ENCODE measurements at regions not wholly inside any gene's neighbourhood (a gene's known extent, or its start where the extent isn't known, plus 50 kb on each side); places are given as distances from the start of the nearest gene placed in this dataset.

DNA sequence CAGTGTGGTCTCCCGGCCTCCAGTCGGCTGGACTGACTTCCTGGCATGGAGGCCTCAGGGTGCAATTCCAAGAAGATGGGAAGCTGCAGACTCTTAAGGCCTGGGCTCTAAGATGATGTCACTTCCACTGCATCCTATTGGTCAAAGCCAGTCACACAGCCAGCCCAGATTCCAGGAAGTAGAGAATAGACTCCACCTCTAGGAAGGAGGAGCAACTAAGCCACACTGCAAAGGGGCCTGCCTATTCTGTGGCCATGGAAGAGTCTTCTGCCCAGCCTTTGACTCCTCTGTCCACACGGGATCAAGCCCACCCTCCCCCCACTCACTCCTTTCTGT, 103.9 kb upstream of the RFLNA start:
- POLR2A ChIA-PET (ENCODE audit: partially characterized antibody) = interaction anchor here (1.0 kb wide), 1 partner anchor 9 kb away, joined by 3 read pairs; no protein-coding TSS in a partner anchor

More for the DNA sequence above, 103.9 kb upstream of the RFLNA start:
- H4K5ac ChIP-seq (ENCODE audit: insufficient read length, low read depth, low read length) = no peak overlapping the region
- H2AFZ ChIP-seq (ENCODE audit: low read length) = no peak overlapping the region
- no peaks in the 10 kb centered on the region for H3K79me2 ChIP-seq (ENCODE audit: control insufficient read depth in 1 of 2, insufficient read depth in 2 of 2, low read length in 2 of 2)
- DNase-seq (ENCODE audit: low read depth in 1 of 2, low spot score in 2 of 2) (no peak), FAIRE-seq (no peak)
- no peak overlapping the region for H3K18ac ChIP-seq (ENCODE audit: extremely low read depth, low read length)
- H4K20me1 ChIP-seq (replicated peaks in 1 of 2; ENCODE audit: control insufficient read depth in 1 of 2, insufficient read depth in 2 of 2, low read length in 2 of 2) = no peaks in the 10 kb centered on the region
- H3K4me2 ChIP-seq (ENCODE audit: insufficient read depth in 1 of 2, low read depth in 2 of 2, low read length in 2 of 2) = no peak overlapping the region
- H2BK120ac ChIP-seq (replicated peaks; ENCODE audit: low read depth, low read length) = no peak overlapping the region
- H3K36me3 ChIP-seq (ENCODE audit: control insufficient read depth in 2 of 4, insufficient read depth in 4 of 4, low read length in 3 of 4) = no peaks in the 10 kb centered on the region
- H3K14ac ChIP-seq (ENCODE audit: insufficient read length) = no peak overlapping the region
- no peak overlapping the region for H4K8ac ChIP-seq (ENCODE audit: extremely low read depth, insufficient read depth, low read length)
- H3K27me3 ChIP-seq (replicated peaks in 1 of 4; ENCODE audit: control insufficient read depth in 3 of 4, extremely low read depth in 1 of 4, insufficient read depth in 3 of 4, low read length in 3 of 4) = no peaks in the 10 kb centered on the region; a peak in 1 of 7 replicates
- no peak overlapping the region for H3K9ac ChIP-seq (replicated peaks in 1 of 4; ENCODE audit: extremely low read depth in 1 of 4, low read depth in 3 of 4, low read length in 3 of 4)
- H3K9me3 ChIP-seq (ENCODE audit: insufficient read depth in 2 of 2, low read depth in 1 of 2, low read length in 1 of 2) = peaks cover 0 to 3% of the 10 kb centered on the region in 2 experiments; a peak in 1 of 4 replicates
- no peak overlapping the region for H2BK12ac ChIP-seq (ENCODE audit: low read depth, low read length)
- no peak overlapping the region for H2AK5ac ChIP-seq (ENCODE audit: low read depth, low read length)
- no peaks in the 10 kb centered on the region for H3K79me1 ChIP-seq (ENCODE audit: low read depth, low read length)
- no peak overlapping the region for H2BK5ac ChIP-seq (ENCODE audit: low read depth, low read length)
- TF ChIP-seq SUZ12 (IDR thresholded peaks at IDR 0.05; ENCODE audit: low read length) (no peak), RBBP5 (IDR thresholded peaks at IDR 0.05; ENCODE audit: borderline replicate concordance, low read depth, low read length) (no peak), TBP (IDR thresholded peaks at IDR 0.05; ENCODE audit: low read depth, low read length) (no peak), BRCA1 (IDR thresholded peaks at IDR 0.05; ENCODE audit: low read depth, low read length) (no peak)
- TF ChIP-seq, protein P1, sequence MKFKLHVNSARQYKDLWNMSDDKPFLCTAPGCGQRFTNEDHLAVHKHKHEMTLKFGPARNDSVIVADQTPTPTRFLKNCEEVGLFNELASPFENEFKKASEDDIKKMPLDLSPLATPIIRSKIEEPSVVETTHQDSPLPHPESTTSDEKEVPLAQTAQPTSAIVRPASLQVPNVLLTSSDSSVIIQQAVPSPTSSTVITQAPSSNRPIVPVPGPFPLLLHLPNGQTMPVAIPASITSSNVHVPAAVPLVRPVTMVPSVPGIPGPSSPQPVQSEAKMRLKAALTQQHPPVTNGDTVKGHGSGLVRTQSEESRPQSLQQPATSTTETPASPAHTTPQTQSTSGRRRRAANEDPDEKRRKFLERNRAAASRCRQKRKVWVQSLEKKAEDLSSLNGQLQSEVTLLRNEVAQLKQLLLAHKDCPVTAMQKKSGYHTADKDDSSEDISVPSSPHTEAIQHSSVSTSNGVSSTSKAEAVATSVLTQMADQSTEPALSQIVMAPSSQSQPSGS (IDR thresholded peaks at IDR 0.05; ENCODE audit: low read length) = peak; percentile 95
- TF ChIP-seq, protein P2, sequence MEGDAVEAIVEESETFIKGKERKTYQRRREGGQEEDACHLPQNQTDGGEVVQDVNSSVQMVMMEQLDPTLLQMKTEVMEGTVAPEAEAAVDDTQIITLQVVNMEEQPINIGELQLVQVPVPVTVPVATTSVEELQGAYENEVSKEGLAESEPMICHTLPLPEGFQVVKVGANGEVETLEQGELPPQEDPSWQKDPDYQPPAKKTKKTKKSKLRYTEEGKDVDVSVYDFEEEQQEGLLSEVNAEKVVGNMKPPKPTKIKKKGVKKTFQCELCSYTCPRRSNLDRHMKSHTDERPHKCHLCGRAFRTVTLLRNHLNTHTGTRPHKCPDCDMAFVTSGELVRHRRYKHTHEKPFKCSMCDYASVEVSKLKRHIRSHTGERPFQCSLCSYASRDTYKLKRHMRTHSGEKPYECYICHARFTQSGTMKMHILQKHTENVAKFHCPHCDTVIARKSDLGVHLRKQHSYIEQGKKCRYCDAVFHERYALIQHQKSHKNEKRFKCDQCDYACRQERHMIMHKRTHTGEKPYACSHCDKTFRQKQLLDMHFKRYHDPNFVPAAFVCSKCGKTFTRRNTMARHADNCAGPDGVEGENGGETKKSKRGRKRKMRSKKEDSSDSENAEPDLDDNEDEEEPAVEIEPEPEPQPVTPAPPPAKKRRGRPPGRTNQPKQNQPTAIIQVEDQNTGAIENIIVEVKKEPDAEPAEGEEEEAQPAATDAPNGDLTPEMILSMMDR (IDR thresholded peaks at IDR 0.05; ENCODE audit: control extremely low read depth in 1 of 3, insufficient read depth in 1 of 3, low read depth in 1 of 3, low read length in 3 of 3) = no peak
- no peaks in the 10 kb centered on the region for H3K23me2 ChIP-seq (ENCODE audit: low read depth, low read length)
- H3K4ac ChIP-seq (replicated peaks; ENCODE audit: insufficient read length, low read depth, low read length) = no peak overlapping the region
- no peak overlapping the region for H3K4me3 ChIP-seq (ENCODE audit: extremely low read depth in 1 of 4, insufficient read depth in 2 of 4, low read depth in 3 of 4, low read length in 4 of 4)
- H3K56ac ChIP-seq (replicated peaks; ENCODE audit: insufficient read length, low read depth, low read length) = no peak overlapping the region
- WGBS, 2 experiments (ENCODE audit: extremely low coverage in 1 of 2, insufficient coverage in 1 of 2, insufficient read length in 1 of 2, insufficient replicate concordance in 2 of 2, low coverage in 1 of 2, low lambda C conversion rate in 2 of 2, missing lambda C conversion rate in 1 of 2) = 100% methylated on average over 2 of the region's 3 CpGs; no CpG with 5 or more reads in 1 of the 2 experiments
- H4K91ac ChIP-seq (replicated peaks; ENCODE audit: insufficient read length, low read length) = no peak overlapping the region
- H3K27ac ChIP-seq (ENCODE audit: low read depth, low read length) = no peak overlapping the region
- CTCF ChIA-PET (ENCODE audit: partially characterized antibody) = no interaction called here
- peaks cover 0 to 9% (median 0%) of the 10 kb centered on the region in 4 experiments; a peak in 4 of 7 replicates for H3K4me1 ChIP-seq (replicated peaks in 1 of 4; ENCODE audit: control insufficient read depth in 3 of 4, insufficient read depth in 4 of 4, low read length in 3 of 4)
- H3K23ac ChIP-seq (ENCODE audit: insufficient read length) = no peak overlapping the region
- no peak overlapping the region for H2BK15ac ChIP-seq (ENCODE audit: low read length)
- no peak overlapping the region for H2BK20ac ChIP-seq (ENCODE audit: low read length)
